GM12873 (cell line): ENCODE measurements at regions not wholly inside any gene's neighbourhood (a gene's known extent, or its start where the extent isn't known, plus 50 kb on each side); places are given as distances from the start of the nearest gene placed in this dataset.
A peak's percentile ranks its signal among the peaks of the same experiment; 100 is the strongest.

Experiments used
- TF ChIP-seq, protein P1 (sequence below): IDR thresholded peaks from 2 replicates; pipeline ENCODE4 v1.5.1; 2012; ENCODE audit warnings: low read depth, mild to moderate bottlenecking, moderate library complexity, low read length, control low read depth; ENCODE audit not compliant: insufficient read depth; ENCODE audit errors: missing control alignments

DNA sequence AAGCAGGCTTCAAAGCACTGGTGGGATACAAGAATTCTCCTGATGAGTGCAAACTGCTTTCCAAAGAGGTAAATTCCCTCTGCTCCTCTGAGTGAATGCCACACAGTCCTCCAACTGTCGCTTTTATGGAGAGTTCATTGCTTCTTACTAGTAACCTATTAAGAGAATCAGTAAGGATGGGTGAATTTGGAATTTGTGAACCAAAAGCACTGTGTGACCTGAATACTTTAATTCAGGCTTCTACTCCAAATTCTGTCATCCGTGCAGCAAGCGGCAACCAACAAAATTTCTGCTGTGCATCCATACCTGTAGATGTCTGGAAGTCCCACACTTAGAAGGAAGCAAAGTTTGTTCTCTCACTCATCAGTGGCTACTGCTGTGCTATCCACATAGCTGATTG is 66.7 kb upstream of the SNRK start:
- TF ChIP-seq, protein P1, sequence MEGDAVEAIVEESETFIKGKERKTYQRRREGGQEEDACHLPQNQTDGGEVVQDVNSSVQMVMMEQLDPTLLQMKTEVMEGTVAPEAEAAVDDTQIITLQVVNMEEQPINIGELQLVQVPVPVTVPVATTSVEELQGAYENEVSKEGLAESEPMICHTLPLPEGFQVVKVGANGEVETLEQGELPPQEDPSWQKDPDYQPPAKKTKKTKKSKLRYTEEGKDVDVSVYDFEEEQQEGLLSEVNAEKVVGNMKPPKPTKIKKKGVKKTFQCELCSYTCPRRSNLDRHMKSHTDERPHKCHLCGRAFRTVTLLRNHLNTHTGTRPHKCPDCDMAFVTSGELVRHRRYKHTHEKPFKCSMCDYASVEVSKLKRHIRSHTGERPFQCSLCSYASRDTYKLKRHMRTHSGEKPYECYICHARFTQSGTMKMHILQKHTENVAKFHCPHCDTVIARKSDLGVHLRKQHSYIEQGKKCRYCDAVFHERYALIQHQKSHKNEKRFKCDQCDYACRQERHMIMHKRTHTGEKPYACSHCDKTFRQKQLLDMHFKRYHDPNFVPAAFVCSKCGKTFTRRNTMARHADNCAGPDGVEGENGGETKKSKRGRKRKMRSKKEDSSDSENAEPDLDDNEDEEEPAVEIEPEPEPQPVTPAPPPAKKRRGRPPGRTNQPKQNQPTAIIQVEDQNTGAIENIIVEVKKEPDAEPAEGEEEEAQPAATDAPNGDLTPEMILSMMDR: no peak

DNA sequence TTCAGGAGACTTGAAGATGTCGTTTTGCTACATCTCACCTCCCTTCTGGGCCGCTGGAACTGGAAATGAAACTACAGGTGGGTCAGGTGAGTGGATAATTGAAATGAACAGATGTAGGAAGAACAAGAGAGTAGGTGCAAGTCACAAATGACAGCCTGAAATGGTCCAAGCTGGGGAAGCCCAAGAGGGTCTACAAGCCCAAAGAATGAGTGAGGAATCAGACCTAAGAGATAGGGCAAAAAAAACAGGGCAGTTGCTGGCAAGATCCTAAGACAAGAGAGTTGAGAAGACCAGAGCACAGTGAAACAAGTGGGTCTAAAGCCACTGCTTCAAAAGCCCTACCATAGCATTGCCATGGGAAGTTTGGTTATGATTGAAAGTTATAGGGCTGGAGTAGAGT is 67.4 kb upstream of the SNRK start:
- TF ChIP-seq, protein P1: no peak

DNA sequence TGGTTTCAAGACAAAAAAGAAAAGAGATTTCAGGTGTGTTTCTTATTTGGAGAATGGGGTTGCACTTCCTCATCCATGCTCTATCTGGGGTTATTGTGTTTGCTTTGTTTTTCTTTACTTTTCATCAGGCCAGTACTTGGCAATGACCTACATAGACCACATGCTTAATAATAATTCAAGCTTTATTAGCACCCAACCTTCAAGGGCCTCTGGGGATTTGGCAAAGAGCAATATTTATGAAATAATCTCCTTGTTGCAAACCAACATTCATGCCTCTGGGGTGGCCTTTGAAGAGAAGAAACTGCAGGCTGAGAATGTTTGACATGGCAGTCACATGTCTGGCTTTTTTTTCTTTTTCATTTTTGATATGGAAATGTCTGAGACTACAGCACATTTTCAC is 68.2 kb upstream of the SNRK start:
- TF ChIP-seq, protein P1: no peak

DNA sequence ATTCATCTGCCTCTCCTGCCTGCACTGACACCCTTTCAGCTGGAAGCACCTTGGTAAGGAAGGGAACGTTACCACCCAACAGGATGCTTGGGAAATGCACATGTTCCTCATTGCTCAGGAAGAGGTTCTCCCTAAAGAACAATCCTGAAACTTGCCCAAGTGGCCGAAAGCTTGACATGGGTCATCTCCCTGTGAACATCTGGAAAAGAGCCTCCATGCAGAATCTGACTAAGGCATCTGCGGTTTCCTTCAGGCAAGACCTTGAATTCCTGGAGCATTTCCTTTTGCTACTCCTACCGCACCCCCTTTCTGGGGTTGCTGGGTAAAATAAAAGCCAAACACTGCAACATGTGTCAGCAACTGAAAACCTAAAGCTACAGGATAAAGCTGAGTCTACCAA is 68.7 kb upstream of the SNRK start:
- TF ChIP-seq, protein P1: no peak

DNA sequence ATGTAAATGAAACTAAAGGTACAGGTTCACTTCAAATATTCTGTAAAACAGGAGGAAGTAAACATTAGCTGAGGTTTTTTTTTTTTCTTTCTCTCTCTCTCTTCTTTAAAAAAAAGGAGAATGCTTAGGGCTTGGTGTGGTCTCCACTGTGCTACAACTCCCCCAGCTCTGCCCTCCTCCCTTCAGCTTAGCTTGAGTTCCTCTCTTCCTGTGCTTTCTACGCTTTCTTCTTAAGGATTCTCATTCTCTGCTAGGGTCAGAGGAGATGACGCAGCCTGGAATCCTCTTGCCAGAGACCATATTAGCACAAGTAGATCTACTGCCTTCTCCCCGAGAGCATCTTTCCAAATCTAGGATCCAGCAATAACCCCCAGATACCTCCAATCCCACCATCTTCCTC is 69.1 kb upstream of the SNRK start:
- TF ChIP-seq, protein P1: no peak

DNA sequence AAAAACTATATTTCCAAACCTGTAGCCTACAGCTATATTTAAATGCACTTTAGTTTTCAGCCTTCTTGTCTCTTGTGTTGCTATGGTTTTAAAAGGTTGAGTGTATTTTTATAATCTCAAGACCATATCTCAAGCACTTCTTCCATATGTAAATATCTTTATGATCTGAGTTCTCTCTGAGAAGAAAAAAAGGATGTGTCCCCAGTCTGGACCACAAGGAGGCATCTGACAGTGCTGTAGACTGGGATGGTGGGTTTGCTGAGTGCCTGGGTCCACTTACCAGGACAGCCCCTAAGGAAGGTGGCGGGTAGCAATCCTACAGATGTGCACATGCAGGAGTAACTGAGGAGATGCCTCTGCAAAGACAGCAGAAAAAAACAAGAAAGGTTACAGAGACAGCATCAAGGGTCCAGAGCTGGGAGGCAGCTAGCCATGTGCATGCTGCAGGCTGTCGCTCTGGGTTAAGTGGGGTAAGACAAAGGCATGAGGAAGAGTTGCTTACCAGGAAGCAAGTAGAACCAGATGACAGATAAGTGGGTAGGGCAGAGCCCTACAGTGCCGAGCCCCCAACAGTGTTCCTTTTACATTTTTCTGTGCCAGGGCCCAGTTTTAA is 70.6 kb upstream of the SNRK start:
- TF ChIP-seq, protein P1: peak; percentile 16

DNA sequence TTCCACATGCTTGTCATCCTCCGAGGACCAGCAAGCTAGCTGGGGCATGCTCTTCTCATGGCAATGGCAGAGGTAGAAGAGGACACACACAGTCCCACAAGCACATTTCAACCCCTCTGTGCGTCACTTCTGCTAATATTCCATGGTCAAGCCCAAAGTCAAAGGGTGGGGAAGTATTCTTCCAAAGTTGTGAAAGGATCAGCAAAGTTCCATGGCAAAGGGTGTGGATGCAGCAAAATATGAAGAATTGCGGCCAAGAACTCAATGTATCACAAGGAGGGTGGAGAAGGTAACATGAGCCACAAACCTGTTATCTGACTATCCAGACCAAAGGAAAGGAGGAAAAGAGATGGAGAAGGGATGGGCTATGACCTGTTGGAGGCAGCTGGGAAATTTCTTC is 71.2 kb upstream of the SNRK start:
- TF ChIP-seq, protein P1: no peak

DNA sequence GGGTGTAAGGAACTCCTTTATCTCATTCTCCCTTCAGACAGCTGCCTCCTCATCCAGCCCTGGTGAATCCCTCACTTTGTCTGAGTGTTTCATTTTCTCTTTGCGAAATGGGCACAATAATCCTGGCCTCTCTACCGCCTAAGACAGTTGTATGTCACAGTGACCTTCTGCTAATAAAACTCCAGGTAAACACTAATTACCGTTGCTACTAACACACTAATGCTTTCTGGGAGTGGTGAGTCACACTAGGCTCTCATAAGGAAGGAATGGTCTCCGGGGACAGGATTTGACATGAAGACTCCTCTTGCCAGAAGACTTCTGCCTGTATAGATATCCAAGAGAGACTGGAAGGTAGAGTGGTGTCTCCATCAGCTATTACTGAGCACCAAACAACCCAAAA is 71.7 kb upstream of the SNRK start:
- TF ChIP-seq, protein P1: no peak
